WTC11 (cell line): ENCODE measurements at regions not wholly inside any gene's neighbourhood (a gene's known extent, or its start where the extent isn't known, plus 50 kb on each side); places are given as distances from the start of the nearest gene placed in this dataset.

Source experiments
- CBFB ChIP-seq: sonication (generic); formaldehyde crosslinking; IDR thresholded peaks from 2 replicates; pipeline ENCODE4 v1.8.1; 2022; ENCODE audit warnings: mild to moderate bottlenecking, low read depth, missing genetic modification reagents
- CREB1 ChIP-seq: sonication (generic); formaldehyde crosslinking; IDR thresholded peaks from 2 replicates; pipeline ENCODE4 v1.8.0; 2023; ENCODE audit warnings: mild to moderate bottlenecking, missing genetic modification reagents
- FOXK1 ChIP-seq: sonication (generic); formaldehyde crosslinking; IDR thresholded peaks from 2 replicates; pipeline ENCODE4 v1.8.0; 2022; ENCODE audit warnings: mild to moderate bottlenecking, moderate library complexity, missing genetic modification reagents
- IRF1 ChIP-seq: sonication (generic); formaldehyde crosslinking; IDR thresholded peaks from 2 replicates; pipeline ENCODE4 v1.8.0; 2023; ENCODE audit warnings: missing genetic modification reagents
- NR3C1 ChIP-seq: sonication (generic); formaldehyde crosslinking; conservative IDR thresholded peaks from 2 replicates; pipeline ENCODE4 v1.8.1; 2023; ENCODE audit warnings: low read depth, mild to moderate bottlenecking, missing genetic modification reagents
- SMAD4 ChIP-seq: sonication (generic); formaldehyde crosslinking; IDR thresholded peaks from 2 replicates; pipeline ENCODE4 v1.8.0; 2022; ENCODE audit warnings: mild to moderate bottlenecking, missing genetic modification reagents
- TCF7 ChIP-seq: sonication (generic); formaldehyde crosslinking; IDR thresholded peaks from 2 replicates; pipeline ENCODE4 v1.8.0; 2022; ENCODE audit warnings: mild to moderate bottlenecking, low read depth, missing genetic modification reagents, moderate library complexity
- TEAD4 ChIP-seq: sonication (generic); formaldehyde crosslinking; IDR thresholded peaks from 2 replicates; pipeline ENCODE4 v1.8.0; 2022; ENCODE audit warnings: mild to moderate bottlenecking, missing genetic modification reagents
- ZNF138 ChIP-seq: sonication (generic); formaldehyde crosslinking; conservative IDR thresholded peaks from 2 replicates; pipeline ENCODE4 v1.8.1; 2022; ENCODE audit warnings: mild to moderate bottlenecking, moderate library complexity, missing genetic modification reagents
- TF ChIP-seq, protein P1 (sequence below): fragments of 200-600 bp; IDR thresholded peaks from 2 replicates; pipeline ENCODE4 v1.8.0; 2022; ENCODE audit warnings: antibody characterized with exemption
- TF ChIP-seq, protein P2 (sequence below): sonication (generic); formaldehyde crosslinking; conservative IDR thresholded peaks from 2 replicates; pipeline ENCODE4 v1.8.1; 2022; ENCODE audit warnings: mild to moderate bottlenecking, missing genetic modification reagents
- TF ChIP-seq, protein P3 (sequence below): sonication (generic); formaldehyde crosslinking; IDR thresholded peaks from 2 replicates; pipeline ENCODE4 v1.8.1; 2022; ENCODE audit warnings: mild to moderate bottlenecking, moderate library complexity, missing genetic modification reagents

GRCh38 chr5:87539839-87540238 lies 127.1 kb upstream of the CCNH start:
- TF ChIP-seq CREB1 (CRISPR knock-in tag) (no peak), TCF7 (CRISPR knock-in tag) (no peak), NR3C1 (CRISPR knock-in tag) (no peak), ZNF138 (CRISPR knock-in tag) (no peak), CBFB (no peak), TEAD4 (CRISPR knock-in tag) (no peak), SMAD4 (CRISPR knock-in tag) (no peak), FOXK1 (CRISPR knock-in tag) (no peak), IRF1 (no peak)
- TF ChIP-seq, protein P1, sequence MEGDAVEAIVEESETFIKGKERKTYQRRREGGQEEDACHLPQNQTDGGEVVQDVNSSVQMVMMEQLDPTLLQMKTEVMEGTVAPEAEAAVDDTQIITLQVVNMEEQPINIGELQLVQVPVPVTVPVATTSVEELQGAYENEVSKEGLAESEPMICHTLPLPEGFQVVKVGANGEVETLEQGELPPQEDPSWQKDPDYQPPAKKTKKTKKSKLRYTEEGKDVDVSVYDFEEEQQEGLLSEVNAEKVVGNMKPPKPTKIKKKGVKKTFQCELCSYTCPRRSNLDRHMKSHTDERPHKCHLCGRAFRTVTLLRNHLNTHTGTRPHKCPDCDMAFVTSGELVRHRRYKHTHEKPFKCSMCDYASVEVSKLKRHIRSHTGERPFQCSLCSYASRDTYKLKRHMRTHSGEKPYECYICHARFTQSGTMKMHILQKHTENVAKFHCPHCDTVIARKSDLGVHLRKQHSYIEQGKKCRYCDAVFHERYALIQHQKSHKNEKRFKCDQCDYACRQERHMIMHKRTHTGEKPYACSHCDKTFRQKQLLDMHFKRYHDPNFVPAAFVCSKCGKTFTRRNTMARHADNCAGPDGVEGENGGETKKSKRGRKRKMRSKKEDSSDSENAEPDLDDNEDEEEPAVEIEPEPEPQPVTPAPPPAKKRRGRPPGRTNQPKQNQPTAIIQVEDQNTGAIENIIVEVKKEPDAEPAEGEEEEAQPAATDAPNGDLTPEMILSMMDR: no peak
- TF ChIP-seq, protein P2, sequence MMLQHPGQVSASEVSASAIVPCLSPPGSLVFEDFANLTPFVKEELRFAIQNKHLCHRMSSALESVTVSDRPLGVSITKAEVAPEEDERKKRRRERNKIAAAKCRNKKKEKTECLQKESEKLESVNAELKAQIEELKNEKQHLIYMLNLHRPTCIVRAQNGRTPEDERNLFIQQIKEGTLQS (CRISPR knock-in tag): no peak
- TF ChIP-seq, protein P3, sequence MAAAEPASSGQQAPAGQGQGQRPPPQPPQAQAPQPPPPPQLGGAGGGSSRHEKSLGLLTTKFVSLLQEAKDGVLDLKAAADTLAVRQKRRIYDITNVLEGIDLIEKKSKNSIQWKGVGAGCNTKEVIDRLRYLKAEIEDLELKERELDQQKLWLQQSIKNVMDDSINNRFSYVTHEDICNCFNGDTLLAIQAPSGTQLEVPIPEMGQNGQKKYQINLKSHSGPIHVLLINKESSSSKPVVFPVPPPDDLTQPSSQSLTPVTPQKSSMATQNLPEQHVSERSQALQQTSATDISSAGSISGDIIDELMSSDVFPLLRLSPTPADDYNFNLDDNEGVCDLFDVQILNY (CRISPR knock-in tag): no peak
